ENCODE measurements at regions not wholly inside any gene's neighbourhood (a gene's known extent, or its start where the extent isn't known, plus 50 kb on each side); places are given as distances from the start of the nearest gene placed in this dataset.

DNA sequence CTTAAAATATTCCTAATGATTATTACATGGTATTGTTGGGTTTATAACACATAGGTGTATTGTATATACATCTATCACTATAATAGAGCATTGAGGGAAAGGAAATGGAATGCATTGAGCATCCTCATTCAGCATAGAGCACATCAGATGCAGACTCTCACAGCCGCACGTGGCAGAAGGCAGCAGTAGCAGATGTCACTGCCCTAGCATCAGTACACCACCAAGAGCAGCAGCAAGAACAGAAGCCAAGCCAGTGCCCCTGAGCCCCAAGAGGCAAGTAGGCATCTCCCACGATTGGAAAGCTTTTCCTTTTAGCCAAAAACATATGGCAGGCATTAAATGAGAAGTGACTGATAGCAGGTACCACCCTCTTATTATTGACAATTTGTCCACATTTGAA is 510.0 kb downstream of the TNS3 start:
- no peak for ATAC-seq
- Histone ChIP-seq H3K9me3 (no peaks in the 10 kb centered on the region), H3K4me1 (no peaks in the 10 kb centered on the region), H3K4me3 (no peak overlapping the region), H3K27ac (no peak overlapping the region), H3K27me3 (no peaks in the 10 kb centered on the region), H3K36me3 (no peaks in the 10 kb centered on the region)
- DNase-seq: no peak
- TF ChIP-seq, protein P1, sequence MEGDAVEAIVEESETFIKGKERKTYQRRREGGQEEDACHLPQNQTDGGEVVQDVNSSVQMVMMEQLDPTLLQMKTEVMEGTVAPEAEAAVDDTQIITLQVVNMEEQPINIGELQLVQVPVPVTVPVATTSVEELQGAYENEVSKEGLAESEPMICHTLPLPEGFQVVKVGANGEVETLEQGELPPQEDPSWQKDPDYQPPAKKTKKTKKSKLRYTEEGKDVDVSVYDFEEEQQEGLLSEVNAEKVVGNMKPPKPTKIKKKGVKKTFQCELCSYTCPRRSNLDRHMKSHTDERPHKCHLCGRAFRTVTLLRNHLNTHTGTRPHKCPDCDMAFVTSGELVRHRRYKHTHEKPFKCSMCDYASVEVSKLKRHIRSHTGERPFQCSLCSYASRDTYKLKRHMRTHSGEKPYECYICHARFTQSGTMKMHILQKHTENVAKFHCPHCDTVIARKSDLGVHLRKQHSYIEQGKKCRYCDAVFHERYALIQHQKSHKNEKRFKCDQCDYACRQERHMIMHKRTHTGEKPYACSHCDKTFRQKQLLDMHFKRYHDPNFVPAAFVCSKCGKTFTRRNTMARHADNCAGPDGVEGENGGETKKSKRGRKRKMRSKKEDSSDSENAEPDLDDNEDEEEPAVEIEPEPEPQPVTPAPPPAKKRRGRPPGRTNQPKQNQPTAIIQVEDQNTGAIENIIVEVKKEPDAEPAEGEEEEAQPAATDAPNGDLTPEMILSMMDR (IDR thresholded peaks at IDR 0.05 in 4 of 5, conservative IDR thresholded peaks at IDR 0.05 in 1 of 5): no peak
- TF ChIP-seq POLR2A (IDR thresholded peaks at IDR 0.05): no peak
- intact Hi-C loops (cut with DNase I; ENCODE audit: low total_unique reads) (no loop called here), in situ Hi-C loops (cut with MboI; ENCODE audit: low sequenced_read_pairs in 4 of 4) (no loop called here)

DNA sequence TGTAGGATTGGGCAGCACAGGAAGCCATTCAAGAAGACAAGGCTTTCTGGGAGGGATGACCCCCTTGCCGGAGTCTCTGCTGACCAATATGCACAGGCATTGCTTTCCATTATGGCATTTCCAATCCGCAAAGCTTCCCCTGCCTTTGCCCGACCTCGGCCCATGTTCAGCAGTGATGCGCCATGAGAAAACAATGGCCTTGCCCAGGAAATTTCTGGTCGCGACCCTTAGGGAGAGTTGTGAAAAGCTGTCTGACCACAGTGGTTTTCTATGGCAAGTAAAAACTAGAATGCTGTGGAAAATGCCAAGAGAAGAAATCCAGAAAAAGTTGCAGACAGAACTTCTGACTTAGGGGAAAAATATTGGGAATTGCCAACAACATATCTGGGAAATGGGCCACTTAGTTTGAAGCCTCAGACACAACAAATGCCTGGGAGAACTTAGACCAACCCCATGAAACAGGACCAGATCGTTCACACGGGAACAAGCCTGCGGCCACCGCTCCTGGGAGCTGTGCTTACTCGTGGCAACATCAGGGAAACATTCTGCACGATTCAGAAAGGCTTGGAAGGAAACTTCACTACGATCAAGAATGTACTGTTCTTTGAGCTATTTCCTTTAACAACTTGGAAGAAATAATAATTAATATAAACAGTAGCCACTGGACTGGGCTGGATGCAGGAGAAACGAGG is 512.4 kb downstream of the TNS3 start:
- H3K27ac ChIP-seq: no peak overlapping the region
- ATAC-seq: no peak
- intact Hi-C loops (cut with DNase I; ENCODE audit: low total_unique reads): no loop called here
- H3K36me3 ChIP-seq: no peaks in the 10 kb centered on the region
- no peaks in the 10 kb centered on the region for H3K4me1 ChIP-seq
- H3K9me3 ChIP-seq: no peaks in the 10 kb centered on the region
- TF ChIP-seq, protein P1 (IDR thresholded peaks at IDR 0.05 in 4 of 5, conservative IDR thresholded peaks at IDR 0.05 in 1 of 5): no peak
- no peak for TF ChIP-seq POLR2A (IDR thresholded peaks at IDR 0.05)
- no peak for DNase-seq
- in situ Hi-C loops (cut with MboI; ENCODE audit: low sequenced_read_pairs in 4 of 4): no loop called here
- no peak overlapping the region for H3K4me3 ChIP-seq
- H3K27me3 ChIP-seq: no peaks in the 10 kb centered on the region

DNA sequence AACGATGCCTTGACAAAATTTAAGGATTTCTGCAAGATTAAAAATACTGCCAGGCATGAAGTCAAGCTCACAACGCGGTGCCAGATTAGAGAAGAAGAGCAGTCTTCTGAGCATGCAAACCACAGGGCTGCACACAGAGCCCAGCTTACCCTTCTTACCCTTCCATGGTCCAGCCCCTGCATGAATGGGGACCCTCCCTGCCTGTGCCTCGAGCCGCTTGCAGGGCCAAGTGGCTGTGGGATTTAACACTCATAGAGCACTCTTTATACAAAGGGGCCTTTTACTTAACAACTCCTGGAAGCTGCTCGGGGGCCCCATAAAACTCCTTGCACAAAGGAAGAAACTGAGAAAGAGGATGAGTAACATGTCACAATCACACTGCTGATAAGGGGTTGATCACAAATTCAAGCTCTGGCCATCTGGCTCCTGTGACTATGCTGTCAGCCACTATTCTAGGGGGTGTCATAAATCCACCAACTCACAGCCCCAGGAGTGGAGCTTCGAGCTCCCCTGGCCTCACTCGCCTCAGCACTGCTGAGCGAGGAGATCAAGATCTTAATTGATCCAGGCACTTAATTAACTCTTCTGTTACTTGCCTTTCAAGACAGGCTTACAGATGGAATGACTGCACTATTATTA is 514.8 kb downstream of the TNS3 start:
- no peak for TF ChIP-seq POLR2A (IDR thresholded peaks at IDR 0.05)
- TF ChIP-seq, protein P1 (IDR thresholded peaks at IDR 0.05 in 4 of 5, conservative IDR thresholded peaks at IDR 0.05 in 1 of 5): no peak
- in situ Hi-C loops (cut with MboI; ENCODE audit: low sequenced_read_pairs in 4 of 4): no loop called here
- intact Hi-C loops (cut with DNase I; ENCODE audit: low total_unique reads): no loop called here
- Histone ChIP-seq H3K4me3 (no peak overlapping the region), H3K4me1 (no peaks in the 10 kb centered on the region), H3K9me3 (no peaks in the 10 kb centered on the region), H3K27me3 (no peaks in the 10 kb centered on the region), H3K36me3 (no peaks in the 10 kb centered on the region), H3K27ac (no peak overlapping the region)
- DNase-seq: no peak
- ATAC-seq: no peak

DNA sequence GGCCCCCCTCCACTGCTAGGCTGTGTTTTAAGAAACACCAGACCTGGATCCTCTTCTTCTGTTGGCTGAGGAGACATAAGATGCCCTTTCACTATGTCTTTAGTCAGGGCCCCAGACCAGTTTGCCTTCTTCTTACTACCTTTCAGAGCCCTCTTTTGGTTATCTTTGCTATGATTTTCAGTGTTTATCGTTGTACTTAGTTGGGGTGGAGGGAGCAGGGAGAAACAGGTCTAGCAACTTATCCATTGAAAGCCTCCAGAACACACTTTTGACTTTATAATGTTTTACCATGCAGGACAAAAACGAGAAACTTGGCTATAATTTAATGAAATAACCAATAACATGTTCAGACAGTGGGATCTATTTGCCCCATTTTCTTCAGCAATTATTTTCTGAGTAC is 525.2 kb downstream of the TNS3 start:
- H3K27me3 ChIP-seq: peaks cover 0 to 12% (median 2%) of the 10 kb centered on the region in 3 donors
- no peaks in the 10 kb centered on the region for H3K4me1 ChIP-seq
- H3K36me3 ChIP-seq: no peaks in the 10 kb centered on the region
- H3K27ac ChIP-seq: no peak overlapping the region
- H3K9me3 ChIP-seq: no peaks in the 10 kb centered on the region
- no peak overlapping the region for H3K4me3 ChIP-seq
- no peak for DNase-seq
- no peak for TF ChIP-seq POLR2A (IDR thresholded peaks at IDR 0.05)
- TF ChIP-seq, protein P1 (IDR thresholded peaks at IDR 0.05 in 4 of 5, conservative IDR thresholded peaks at IDR 0.05 in 1 of 5): no peak
- intact Hi-C loops (cut with DNase I; ENCODE audit: low total_unique reads) (no loop called here), in situ Hi-C loops (cut with MboI; ENCODE audit: low sequenced_read_pairs in 4 of 4) (no loop called here)
- no peak for ATAC-seq
